ENCODE measurements at regions not wholly inside any gene's neighbourhood (a gene's known extent, or its start where the extent isn't known, plus 50 kb on each side); places are given as distances from the start of the nearest gene placed in this dataset.

DNA sequence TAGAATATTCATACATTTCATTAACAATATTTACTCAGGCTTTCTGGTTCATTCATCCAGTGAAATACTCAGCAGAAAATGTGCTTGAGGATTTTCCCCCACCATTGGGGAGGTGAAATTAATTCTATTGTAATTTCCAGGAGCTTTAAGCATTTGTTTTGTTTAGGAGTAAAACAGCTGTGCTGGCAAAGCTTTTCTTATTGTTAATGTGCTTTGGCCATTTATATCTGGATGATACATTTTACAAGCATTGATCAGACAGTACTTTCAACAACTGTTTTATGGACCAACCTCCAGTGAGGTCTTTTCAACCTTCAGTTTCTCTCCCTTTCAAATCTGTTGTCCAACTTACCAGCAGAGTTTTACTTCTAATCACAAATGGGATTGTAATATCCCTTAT lies 672.4 kb downstream of the CDH11 start:
- no peak for DNase-seq

DNA sequence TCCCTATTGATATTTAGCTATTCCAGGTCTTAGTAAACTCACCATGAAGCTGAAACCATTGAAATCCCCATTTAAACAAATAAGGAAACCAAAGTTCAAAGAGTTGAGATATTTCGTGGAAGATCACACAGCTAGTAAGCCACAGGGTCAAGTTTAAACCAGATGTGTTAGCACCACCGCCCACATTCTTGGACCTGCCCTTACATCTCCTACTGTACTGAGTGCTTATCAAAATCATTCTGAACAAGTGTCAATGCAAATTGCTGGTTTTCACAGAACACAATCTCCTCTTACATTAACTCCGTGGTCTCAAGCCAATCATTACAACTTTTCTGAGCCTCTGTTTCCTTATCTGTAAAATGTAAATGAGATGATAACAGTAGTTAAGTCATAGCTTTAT lies 676.2 kb downstream of the CDH11 start:
- no peak for DNase-seq

DNA sequence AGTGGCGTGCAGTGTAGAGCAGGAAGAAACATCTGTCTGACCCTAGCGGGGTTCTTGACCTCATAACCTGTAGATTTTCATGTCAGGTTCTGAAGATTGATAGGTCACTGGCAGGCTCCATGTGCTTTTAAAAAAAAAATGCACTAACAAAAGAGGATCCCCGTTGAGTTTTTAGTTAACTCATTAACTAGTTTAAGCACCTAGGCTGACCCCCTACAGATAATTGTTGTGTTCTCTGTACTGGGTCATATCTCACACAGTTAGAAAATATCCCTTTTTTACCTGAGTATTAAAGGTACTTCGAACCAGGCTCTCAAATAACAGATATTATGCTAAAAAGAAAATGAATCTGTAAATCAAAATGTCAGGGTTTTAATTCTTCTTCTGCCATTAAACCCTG lies 676.6 kb downstream of the CDH11 start:
- DNase-seq = no peak

DNA sequence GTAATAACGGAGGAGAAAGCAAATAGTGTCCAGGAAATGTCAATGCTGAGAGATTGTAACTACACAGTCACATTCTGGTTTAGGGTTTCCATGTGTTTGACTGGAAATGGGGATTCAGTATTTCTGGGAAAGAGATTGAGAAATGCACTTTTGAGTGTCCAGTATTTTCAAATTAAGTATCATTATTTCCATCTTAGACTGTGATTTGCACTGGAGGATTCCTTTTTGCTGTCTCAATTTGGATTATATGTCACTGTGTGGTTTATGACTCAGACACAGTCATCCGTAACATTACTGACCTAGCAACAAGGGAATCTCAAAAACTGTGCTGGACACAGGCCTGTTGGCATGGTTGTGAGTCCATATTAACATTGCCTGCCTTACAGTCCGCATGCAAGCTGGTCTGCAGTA lies 681.4 kb downstream of the CDH11 start:
- DNase-seq = no peak

DNA sequence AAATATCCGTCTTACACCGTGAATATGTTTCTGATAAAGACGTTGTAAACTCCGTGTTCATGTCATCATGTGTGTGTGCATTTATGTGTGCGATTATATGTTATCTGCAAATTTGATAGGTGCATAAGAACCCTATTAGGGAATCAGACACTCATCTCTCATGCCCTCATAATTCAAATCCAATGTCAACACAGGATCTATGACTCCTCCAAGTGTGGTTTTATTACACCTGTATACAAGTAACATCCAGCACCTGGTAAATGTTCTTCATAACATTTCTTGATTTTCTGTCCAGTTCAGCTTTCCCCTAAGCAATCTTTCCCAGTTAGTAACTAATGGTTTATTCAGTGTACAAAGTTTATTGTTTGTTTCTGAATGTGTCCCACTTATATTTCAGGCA lies 681.9 kb downstream of the CDH11 start:
- no peak for DNase-seq

DNA sequence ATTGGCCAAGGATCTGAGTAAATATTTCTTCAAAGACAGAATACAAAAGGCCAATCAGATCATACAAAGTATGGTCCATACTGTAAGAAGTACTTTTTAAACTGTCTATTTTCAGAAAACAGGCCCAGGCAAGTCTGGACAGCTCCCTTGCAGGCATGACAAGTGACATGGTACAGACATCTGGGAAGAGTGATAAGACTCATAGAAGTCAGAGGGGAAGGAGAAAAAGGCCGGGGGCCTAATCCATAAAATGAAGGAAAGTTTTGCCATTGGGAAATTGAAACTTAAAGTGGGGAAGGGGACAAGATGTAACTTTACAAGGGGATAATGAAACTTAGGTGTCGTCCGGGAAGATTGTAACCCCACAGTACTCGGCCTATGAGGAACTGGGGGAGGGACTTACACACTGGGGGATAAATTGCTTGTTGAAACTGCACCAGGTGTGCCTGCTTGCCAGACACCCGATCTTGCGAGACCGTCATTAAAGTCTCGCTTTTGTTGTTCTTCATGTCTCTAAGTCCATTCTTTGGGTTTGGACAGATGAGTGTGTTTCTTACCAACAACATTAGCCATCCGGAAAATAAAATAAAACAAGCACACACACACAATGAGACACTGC lies 684.0 kb downstream of the CDH11 start:
- DNase-seq = no peak

DNA sequence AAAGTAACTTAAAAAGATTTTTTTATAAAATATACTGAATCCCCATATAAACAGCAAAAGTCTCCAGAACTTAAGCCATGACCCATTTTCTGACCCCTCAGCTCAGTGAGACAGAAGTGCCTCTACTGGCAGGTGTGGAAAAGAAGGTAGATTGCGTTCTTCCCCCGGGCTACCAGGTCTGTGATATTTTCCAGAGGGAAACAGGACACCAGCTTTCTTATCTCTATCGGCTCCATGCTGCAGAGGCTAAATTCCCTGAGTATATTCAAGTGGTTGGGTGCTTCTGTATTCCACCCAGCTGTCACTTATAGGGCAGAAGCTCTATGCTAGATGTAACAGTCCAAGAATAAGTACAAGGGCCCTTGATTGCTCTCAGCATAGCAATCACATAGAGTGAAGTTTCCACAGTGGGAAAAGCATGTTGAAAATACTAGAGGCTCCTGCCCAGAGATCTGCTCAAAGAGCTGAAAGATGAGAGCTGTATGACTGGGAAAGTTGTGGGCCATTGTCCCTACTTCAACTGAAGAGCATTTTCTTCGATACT lies 687.3 kb downstream of the CDH11 start:
- no peak for DNase-seq

DNA sequence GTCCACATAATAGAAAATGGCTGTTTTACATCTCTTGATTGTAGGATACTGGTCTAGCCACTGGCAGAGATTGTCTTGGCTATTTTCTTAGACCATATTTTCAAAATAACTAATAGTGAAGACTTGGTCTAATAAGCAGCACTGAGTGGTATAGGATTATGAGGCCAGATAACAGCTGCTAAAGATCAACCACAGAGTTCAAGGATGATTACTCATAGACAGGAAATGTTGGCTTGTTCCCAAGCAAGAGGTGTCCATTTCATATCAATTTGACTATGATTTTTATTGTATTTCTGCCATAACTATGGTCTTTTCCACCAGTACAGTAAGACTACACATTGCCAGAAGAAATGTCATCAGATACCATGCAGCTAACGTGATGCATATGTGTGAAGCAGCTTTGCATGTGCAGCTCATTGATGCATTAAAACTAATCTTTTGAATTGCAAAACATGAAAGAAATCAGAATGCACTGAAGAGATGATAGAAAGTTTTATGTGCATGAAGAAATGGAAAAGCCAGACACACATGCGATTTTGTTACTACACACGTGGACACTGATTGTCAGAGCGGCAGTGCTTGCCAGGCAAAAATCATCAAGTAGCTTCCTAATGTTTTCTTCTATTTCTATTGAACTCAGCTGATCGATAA lies 693.3 kb downstream of the CDH11 start:
- no peak for DNase-seq

DNA sequence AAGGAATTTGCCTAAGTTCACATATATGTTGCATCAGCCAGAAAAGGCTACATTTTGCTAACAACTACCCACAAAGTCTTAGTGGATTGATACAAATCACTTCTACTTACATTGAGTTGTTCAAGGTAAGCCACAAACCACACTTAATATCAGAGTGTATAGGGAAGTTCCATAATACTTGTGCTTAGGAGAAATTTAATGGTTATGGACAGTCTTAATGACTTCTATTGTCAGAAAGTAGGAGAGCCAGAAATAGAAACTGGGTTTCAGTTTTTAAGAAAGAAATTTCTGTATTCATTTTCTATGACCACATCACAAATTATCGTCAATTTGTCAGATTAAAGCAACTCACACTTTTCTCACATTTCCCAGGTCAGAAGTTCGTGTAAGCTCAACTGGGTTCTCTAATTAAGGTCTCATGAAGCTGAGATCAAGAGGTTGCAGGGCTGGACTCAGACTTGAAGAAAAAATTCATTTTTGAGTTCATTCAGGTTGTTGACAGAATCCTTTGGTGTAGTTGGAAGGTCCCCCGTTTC lies 695.7 kb downstream of the CDH11 start:
- DNase-seq = no peak

DNA sequence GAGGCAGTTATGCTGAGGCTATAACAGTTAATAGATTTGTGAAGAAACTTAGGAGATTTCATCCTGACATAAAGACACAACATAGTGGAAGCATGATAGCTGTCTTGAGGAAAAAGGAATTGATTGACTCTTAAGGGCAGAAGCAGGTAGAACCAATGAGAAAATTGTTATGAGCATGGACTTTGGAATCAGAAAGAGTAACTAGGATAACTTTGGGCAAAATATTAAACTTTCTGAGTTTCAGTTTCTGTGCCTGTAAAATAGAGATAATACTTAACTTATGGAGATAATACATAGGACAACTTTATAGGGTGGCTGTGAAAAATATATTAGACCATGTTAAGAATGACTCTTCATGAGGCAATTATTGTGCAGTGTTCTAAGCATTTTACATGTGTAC lies 696.5 kb downstream of the CDH11 start:
- no peak for DNase-seq

DNA sequence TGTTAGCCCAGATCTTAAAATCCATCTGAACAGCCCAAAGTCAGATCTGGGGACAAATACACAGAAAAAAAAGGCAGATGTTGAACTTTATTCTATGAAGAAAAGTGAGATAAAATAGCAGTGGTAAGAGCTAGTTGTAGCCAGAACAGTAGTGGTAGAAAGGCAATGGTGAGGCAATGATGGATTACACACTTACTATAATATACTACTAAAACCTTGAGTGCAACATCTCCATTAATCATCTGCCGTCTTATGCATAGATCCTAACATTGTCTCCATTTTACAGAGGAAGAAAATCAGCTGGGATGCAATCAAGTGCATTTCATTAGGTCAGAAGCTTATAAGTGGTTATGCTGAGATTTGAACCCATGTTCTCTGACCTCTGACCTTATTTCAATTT lies 699.6 kb downstream of the CDH11 start:
- no peak for DNase-seq

DNA sequence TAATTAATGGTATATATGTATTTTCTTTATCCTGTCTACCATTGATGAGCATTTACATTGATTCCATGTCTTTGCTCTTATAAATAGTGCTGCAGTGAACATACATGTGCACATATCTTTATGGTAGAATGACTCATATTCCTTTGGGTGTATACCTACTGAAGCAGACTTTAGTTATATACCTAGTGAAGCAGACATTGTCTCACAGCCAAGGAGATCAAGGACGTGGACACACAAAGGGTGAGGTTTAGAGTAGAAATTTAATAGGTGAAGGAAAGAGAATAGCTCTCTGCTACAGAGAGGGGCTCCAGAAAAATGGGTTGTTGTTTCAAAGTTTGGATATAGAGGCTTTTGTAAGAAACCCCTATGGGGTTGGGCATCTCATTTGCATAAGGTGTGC lies 700.3 kb downstream of the CDH11 start:
- DNase-seq = no peak

DNA sequence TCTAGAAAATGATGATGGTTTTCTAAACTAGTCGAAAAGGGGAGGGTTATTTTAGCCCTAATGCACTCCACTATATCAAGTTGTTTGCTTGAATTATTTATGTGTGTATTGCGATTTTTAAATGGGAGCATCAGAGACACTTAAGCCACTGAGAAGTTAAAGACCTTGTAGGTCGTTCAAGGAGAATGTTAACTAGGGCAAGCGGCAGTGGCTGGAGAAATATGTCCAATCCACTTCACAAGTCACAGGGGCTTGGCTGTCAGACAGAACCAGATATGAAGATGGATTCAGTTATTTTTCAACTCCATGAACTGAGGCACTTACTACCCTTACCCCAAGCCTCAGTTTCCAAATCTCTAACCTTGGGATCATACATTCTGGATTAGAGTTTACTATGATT lies 702.0 kb downstream of the CDH11 start:
- no peak for DNase-seq

DNA sequence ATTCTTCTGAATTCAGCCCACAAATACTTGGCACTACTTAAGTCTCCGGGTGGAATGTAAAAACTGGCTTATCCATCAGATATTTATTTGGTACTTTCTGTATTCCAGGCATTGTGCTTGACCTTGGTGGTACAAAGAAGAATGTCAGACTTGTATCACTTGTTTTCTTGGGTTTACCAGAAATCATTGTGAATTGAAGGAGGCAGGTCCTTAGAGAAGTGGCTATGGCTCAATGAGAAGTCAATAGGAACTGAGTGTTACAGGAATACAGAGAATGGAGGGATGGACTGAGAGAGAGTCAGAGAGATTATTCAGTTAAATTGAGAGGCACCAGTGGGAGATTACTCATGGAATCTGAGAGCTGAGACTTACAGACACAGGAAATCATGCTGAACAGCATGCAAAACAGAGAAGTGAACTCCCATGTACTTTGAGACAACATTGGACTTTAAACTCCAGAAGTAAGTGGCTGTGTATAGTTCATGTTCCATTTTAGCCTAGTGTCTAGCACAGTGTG lies 704.1 kb downstream of the CDH11 start:
- no peak for DNase-seq

DNA sequence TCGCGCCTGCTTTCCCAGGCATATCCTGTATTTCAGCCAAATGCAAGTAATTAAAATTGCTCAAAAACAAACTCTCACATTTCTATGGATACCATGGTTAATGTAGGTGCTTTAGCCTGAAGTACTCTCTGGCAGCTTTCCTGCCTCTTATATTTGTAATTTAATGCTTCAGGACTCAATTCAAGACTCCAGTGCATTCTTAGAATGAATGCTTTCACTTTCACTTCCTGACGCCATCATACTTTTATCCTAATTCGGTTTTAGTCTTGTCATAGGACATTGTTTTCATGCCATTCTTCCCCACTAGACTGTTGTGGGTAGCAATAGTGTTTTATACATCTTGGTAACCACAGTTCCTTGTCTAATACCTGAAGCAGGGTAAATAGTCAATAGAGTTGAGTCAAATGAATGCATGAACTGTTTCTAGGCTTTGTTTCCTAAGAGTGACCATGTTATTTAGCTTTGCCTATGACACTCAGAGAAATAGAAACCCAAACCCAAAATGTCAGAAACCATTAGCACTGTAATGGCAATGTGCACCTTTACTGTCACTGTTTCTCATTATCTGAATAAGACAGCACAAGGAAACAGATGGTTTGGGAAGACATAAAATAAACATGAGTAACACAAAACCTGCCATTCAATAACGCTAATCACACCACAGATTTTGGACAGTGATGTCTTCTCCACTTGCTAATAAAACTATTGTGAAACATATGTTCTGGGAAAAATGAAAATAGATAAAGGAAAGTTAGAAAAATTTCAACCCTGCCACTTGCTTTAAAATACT lies 705.5 kb downstream of the CDH11 start:
- DNase-seq = no peak

DNA sequence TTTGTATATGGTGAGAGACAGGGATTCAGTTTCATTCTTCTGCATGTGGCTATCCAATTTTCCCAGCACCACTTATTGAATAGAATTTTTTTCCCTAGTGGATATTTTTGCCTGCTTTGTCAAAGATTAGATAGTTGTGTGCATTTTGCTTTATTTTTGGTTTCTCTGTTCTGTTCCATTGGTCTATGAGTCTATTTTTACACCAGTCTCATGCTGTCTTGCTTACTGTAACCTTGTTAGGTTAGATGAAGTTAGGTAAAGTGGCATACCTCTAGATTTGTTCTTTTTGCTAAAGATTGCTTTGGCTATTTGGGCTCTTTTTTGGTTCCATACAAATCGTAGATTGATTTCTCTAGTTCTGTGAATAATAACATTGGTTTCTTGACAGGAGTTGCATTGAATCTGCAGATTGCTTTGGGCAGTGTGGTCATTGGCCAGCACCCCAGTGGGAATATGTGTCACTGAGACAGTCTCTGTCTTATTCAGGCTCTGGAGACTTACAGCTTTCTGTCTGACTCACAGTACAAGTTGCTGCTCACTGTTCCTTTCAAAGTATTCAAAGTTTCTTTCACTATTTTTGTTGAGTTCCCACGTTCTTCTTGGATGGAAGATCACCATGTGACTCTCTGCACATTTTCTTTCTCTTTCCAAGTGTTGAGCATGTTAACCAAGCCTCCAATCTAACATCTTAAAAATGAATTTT lies 709.1 kb downstream of the CDH11 start:
- DNase-seq = no peak

DNA sequence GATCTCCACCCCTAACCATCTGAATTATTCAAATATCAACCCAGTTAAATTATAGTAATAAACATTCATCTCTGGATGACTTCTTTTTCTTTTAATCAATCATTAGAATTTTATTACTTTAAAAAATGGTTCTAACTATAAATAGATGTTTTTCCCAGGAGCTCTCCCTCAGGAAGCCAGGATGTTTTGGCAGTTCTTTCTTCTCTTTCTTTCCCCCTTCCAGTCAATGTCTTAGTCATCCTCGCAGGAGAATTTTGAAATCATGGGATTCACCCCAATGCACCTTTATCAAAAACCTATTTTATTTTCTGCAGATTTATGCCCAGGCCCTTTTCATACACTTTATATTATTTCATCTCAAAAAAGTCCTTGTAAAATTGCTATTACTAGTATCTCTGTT lies 711.6 kb downstream of the CDH11 start:
- DNase-seq = no peak

DNA sequence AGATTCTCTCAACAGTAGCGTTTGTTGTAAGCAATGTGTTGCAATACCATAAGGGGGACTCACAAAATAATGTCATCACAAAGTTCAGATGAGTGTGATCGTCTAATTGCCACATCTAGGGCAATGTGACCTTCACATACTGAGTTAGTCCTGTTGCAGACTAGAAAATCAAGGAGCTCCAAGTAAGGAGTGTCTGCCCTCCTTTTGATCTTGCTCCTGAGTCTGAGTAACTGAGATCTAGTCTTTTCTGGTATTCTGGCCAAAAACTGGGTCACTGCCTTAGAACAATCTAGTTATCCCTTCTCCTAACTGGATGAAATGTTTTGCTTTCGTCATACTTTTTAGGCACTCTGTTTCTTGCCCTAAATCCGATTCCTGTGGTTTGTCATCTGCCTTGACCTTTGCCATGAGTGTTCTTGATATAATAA lies 712.1 kb downstream of the CDH11 start:
- DNase-seq = no peak

DNA sequence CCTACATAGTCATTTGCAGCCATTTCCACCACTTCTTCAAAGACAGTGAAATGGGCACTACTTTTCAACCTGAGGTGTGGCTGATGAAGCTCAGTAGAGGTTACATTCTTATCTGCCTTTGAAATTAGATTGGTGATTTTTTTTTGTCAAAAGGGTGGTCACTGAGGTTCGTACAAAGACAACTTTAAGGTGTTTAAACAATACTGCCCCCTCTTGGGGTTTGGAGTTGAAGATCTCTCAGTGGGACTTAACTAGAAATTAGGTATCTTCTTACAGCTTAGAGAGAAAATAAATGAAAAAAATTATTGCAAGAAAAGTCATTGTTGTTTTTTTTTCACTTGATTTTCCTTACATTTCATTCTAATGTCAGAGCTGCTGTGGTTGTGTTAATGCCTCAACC lies 713.2 kb downstream of the CDH11 start:
- no peak for DNase-seq

DNA sequence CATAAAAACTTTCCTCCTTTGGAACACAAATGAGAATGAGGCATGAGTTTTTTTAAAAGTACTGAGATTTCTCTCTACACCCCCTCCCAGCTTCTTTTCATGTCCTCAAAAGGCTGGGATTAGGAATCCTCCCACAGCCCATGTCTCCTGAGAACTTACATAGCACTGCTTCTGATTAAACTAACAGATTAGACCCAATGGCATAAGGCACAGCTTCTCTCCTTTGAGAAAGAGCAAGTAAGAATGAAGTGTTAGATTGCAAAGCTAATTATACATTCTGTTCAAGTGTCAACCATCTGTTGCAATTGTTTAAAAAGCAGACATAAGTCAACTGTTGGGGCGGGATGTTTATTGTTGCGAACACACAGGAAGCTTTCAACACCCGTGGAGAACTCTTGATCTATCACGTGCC lies 715.1 kb downstream of the CDH11 start:
- no peak for DNase-seq

DNA sequence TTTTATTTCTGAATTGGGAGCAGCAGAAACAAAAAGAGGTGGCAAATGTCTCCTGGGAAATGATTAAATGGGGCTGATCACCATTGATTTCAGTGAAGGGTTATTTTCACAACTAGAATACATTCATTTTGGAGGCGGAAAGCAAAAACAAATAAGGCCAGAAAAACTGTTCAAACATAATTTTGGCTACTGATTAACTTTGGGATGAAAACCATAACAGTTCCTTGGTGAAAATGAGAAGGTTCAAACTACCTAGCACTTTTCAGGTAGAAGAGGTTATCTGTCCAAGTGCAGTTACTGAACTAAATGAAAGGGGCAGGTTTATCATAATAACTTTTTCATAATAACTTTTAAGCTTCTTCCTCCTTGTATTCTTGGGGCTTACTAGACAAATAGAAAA lies 718.5 kb downstream of the CDH11 start:
- DNase-seq = no peak

DNA sequence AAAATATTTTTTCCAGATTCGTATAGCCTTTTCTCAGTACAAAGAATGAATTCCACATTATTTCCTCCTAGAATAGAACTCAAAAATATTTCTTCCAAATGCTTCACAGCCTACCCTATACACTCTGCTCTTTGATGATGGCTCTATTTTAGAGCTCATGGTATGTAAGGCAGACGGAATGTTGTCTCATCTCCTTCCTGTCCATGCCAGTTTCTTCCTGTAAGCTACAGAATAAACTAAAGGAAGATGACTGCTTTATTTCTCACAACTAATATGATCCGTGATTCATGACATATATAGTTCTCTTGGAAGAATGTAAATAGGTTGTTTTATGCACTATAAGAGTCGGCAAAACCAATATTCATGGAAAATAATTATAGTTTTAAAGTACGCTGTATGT lies 723.1 kb downstream of the CDH11 start:
- no peak for DNase-seq

DNA sequence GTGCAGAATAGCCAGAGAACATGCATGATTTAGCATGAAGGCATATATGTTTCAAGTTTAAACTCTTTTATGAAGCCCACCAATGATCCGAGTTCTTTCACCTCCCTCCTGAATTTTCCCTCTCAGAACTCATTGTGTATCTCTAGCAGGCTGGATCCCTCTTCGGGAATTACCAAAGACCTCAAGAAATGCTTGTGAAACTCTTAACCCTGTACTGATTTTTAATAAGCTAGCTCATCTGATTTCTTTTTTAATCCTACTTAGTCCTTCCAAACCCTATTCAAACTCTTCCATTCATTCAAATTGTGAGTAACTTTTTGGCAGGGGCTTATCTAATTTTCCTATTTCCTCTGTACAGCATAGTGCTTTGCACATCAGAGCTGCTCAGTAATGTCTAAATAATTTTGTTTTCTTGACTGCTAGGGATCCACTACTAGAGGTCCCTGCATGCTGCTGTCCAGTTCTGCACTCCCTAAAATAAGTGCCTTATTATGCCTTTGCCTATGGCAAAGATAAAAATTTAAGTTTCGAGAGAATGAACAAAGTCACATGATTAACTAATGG lies 723.8 kb downstream of the CDH11 start:
- no peak for DNase-seq
